AG08395 (cell line): ENCODE measurements at regions not wholly inside any gene's neighbourhood (a gene's known extent, or its start where the extent isn't known, plus 50 kb on each side); places are given as distances from the start of the nearest gene placed in this dataset.

ENCODE experiments used
- DNase-seq: peaks from one replicate; pipeline ENCODE4 v3.0.0; 2012; ENCODE audit warnings: mixed read lengths, low spot score

DNA sequence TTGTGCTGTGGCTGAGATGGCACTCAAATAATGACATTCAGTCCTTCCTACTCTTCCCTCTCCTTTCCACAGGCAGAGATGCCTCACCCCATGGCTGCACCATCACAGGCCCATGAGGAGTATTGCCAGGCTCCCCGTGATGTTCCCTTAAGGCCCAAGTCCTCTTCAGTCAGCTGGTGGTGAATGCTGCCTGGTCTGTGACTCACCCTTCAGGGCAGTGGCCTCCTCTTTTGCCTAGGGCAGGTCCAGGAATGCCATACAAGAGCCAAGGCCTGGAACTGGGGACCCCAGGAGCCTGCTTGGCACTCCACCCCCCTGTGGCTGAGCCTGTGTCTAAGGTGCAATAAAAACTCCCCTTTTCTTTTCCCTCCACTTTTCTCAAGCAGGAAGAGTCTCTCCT, 144.2 kb upstream of the GEMIN8 start:
- DNase-seq = no peak

DNA sequence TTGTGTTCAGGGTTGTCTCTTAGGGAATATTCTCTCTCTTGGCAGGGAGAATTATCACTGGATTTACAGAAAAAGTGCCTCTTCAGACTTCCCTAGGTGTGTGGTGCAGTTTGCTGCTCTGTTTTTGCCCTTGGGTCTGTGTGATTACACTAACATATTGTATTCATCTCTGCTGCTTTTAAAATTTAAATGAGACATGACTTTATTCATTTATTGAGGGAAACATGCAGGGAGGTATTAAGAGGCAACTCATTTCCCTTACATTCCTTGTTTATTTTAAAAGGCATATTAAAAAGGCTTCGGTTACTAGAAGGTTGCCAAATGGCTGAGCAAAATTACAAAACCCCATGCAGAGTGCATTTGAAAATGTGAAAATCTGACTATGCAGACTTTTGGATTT, 135.1 kb upstream of the GEMIN8 start:
- no peak for DNase-seq

DNA sequence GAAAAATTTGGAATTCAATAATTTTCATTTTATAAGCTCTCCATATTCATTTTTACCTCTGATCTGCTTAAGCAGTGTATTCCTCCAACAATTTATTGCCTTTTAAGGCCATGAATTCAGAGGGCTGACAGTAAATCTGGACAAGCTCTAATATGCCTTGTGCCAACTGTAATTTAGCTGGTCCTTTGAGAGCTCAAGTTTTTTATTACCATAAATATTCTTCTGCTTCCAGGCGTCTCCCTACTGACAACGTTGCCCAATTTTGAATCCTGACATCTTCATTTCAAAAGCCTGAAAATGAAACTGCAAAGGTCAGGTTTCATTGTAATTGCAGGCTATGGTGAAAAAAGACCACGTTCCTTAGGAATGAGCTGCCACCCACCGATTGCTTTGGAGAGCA, 95.8 kb upstream of the GEMIN8 start:
- DNase-seq = no peak

DNA sequence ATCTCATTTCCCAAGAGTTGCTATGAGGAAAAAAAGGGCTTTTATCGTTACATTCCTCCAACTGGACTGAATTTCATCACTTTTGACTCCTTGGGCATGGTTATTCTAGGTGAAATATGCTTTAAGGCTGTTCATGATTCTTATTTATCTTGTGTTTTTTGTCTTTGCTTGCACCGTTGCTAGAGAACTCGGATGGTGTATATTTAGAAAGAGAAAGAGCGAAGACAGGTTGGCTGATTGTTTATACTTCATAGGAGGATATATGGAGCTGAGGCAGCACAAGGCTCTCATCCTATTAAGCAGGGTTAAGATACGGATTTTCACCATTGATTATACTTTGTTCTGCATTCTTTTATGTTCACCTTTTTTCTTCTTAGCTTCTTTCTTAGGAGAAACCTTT, 94.9 kb upstream of the GEMIN8 start:
- DNase-seq = no peak

DNA sequence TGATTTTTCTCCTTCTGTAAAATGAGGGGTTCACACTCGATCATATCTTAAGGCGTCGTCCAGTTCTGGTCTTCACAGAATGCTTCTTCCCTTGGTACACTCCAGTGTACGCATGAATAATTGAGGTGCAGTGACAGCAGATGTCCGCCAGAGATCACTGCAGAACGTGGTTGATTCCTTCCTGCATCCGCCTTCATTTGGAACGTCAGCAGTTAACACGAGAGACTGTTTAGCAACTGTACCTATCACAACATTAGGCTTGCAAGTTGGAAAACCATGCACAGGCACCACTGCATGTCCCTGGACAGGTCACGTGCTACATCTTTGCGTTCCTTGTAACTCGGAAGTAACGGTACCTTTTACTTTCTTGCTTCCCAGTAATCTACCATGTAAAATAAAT, 66.0 kb upstream of the GEMIN8 start:
- DNase-seq = peak; percentile 68

DNA sequence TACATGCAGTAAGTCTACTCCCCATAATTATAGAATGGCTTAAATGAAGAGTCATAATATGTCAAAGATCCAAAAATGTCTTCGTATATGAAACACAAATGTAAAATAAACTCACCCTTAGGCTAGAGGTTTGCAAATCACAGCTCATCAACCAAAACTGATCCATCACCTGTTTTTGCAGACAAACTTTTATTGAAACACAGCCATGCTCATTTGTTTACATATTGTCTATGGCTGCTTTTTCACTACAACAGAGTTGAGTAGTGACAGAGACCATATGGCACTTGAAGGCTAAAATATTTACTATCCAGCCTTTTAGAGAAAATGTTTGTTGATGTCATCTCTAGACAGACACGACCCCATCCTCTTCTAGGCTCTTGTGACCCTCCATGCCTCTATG, 64.5 kb upstream of the GEMIN8 start:
- DNase-seq = no peak

DNA sequence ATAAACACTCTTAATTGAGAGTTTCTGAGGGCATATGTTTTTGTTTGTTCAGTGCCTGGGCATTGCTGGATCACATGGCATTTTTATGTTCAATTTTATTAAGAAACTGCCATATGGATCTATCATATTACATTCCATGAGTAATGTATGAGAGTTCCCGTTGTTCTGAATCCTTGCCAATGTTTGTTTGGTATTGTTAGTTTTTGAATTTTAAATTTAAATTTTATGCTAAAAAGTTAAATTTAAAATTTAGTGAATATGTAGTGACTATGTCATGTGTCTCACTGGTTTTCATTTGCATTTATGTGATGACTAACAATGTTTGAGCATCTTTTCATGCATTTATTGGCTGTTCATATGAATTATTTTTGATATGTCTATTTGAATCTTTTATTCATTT, 54.8 kb upstream of the GEMIN8 start:
- no peak for DNase-seq

DNA sequence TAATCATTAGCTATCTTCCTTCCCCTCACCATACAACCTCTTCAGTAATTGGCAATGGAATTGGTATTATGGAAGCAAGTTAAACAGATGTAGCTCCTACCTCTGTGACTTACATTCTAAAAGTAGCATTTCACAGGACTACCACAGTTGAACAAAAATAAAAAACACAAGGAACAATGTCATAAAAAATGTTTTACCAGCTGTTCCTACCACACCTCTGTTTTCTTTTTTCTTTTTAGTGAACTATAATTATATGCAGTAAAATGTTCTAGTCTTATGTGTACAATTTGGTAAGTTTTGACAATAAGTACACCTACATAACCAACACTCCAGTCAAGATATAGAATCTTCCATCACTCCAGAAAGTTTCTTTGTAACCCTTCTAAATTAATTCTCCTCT, 54.1 kb upstream of the GEMIN8 start:
- DNase-seq = no peak

DNA sequence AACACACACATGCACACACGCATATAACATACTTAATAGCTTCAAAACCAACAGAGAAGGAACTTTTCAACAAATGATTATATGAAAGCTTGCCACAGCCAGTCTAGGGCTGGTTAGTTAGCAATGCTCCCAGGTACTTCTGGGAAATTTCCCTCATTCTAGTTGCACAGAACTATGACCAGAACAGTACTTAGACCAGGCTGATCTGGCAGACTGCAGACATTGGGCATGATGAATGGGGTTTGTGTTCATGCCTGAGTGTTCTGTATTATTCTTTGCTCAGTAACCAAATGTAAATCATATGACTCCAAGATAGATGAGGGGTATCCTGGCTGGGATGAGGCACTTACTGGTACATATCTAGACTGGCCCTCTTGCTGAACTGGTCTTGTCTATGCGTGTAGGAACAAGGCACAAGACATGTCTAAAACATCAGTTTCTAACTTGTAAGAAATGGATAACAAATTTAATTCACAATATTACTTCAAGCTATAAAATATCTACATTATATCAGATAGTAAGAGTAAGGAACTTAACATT, 50.3 kb upstream of the GEMIN8 start:
- DNase-seq = no peak
